GM23338 (cell line): ENCODE measurements at regions not wholly inside any gene's neighbourhood (a gene's known extent, or its start where the extent isn't known, plus 50 kb on each side); places are given as distances from the start of the nearest gene placed in this dataset.

Source experiments
- ATAC-seq: fragments of 200-7000 bp; cut with Tn5 transposase; 3 replicates; pipeline ENCODE4 v1.9.1; 2020
- DNase-seq: peaks from one replicate; pipeline ENCODE4 v3.0.0-alpha.2; 2015; ENCODE audit warnings: low spot score
- H2AFZ ChIP-seq: fragments of 200-600 bp; sonication (generic); 2 replicates; pipeline ENCODE4 v1.8.0; 2016; ENCODE audit warnings: antibody characterized with exemption, mild to moderate bottlenecking, moderate library complexity
- H3F3A ChIP-seq: fragments of 200-600 bp; sonication (generic); replicated peaks from 2 replicates; pipeline ENCODE4 v1.8.0; 2017; ENCODE audit warnings: antibody characterized with exemption, mixed run types, low read depth
- H3K27ac ChIP-seq: fragments of 200-600 bp; sonication (generic); 2 replicates; pipeline ENCODE4 v1.6.1; 2016; ENCODE audit warnings: low read depth
- H3K27me3 ChIP-seq: fragments of 200-600 bp; sonication (generic); 2 replicates; pipeline ENCODE4 v1.8.0; 2016; ENCODE audit warnings: mild to moderate bottlenecking, mixed run types, moderate library complexity; ENCODE audit not compliant: insufficient read depth
- H3K36me3 ChIP-seq: fragments of 200-600 bp; sonication (generic); 2 replicates; pipeline ENCODE4 v1.8.0; 2016; ENCODE audit warnings: mild to moderate bottlenecking; ENCODE audit not compliant: insufficient read depth
- H3K4me1 ChIP-seq: fragments of 200-600 bp; sonication (generic); 2 replicates; pipeline ENCODE4 v1.8.0; 2016; ENCODE audit warnings: mild to moderate bottlenecking, moderate library complexity; ENCODE audit not compliant: insufficient read depth
- H3K4me2 ChIP-seq: fragments of 200-600 bp; sonication (generic); 2 replicates; pipeline ENCODE4 v1.7.1; 2017; ENCODE audit warnings: mixed run types
- H3K4me3 ChIP-seq: fragments of 200-600 bp; sonication (generic); 2 replicates; pipeline ENCODE4 v1.6.1; 2016; ENCODE audit warnings: mixed run types
- H3K79me2 ChIP-seq: fragments of 200-600 bp; sonication (generic); replicated peaks from 2 replicates; pipeline ENCODE4 v1.8.0; 2017; ENCODE audit warnings: mild to moderate bottlenecking; ENCODE audit not compliant: insufficient read depth
- H3K9me2 ChIP-seq: fragments of 200-600 bp; sonication (generic); 2 replicates; pipeline ENCODE4 v1.8.0; 2017; ENCODE audit not compliant: insufficient read depth
- H4K20me1 ChIP-seq: fragments of 200-600 bp; sonication (generic); replicated peaks from 2 replicates; pipeline ENCODE4 v1.8.0; 2017; ENCODE audit warnings: mild to moderate bottlenecking; ENCODE audit not compliant: insufficient read depth
- H3K27ac Mint-ChIP-seq: 2 replicates; pipeline ENCODE4 v1.8.0; 2020; ENCODE audit warnings: inconsistent platforms, mild to moderate bottlenecking, moderate library complexity, mixed read lengths
- H3K27me3 Mint-ChIP-seq: 3 replicates; pipeline ENCODE4 v1.8.0; 2022; ENCODE audit warnings: low read depth, mild to moderate bottlenecking, moderate library complexity, mixed read lengths, inconsistent platforms; ENCODE audit not compliant: insufficient read depth, poor library complexity
- H3K36me3 Mint-ChIP-seq: 3 replicates; pipeline ENCODE4 v1.8.0; 2021; ENCODE audit warnings: low read depth, mild to moderate bottlenecking, inconsistent platforms, moderate library complexity, mixed read lengths
- H3K4me1 Mint-ChIP-seq: 3 replicates; pipeline ENCODE4 v1.8.0; 2020; ENCODE audit warnings: mild to moderate bottlenecking, inconsistent platforms, mixed read lengths
- H3K4me3 Mint-ChIP-seq: 3 replicates; pipeline ENCODE4 v1.8.0; 2021; ENCODE audit warnings: moderate library complexity, mild to moderate bottlenecking, inconsistent platforms, mixed read lengths
- H3K9me3 Mint-ChIP-seq: 3 replicates; pipeline ENCODE4 v1.8.0; 2020; ENCODE audit warnings: moderate library complexity, mild to moderate bottlenecking, inconsistent platforms, mixed read lengths
- CREB1 ChIP-seq: fragments of 250-450 bp; sonication (Bioruptor Pico); IDR thresholded peaks from 2 replicates; pipeline ENCODE4 v1.5.0; 2020; ENCODE audit warnings: low read depth, mild to moderate bottlenecking, moderate library complexity
- EZH2 ChIP-seq: fragments of 200-600 bp; sonication (generic); IDR thresholded peaks from one replicate; pipeline ENCODE4 v1.8.0; 2017; ENCODE audit warnings: antibody characterized with exemption, mild to moderate bottlenecking, low read depth; ENCODE audit not compliant: unreplicated experiment
- EZH2phosphoT487 ChIP-seq: fragments of 200-600 bp; sonication (generic); IDR thresholded peaks from one replicate; pipeline ENCODE4 v1.8.1; 2018; ENCODE audit warnings: antibody characterized with exemption; ENCODE audit not compliant: unreplicated experiment
- JUNB ChIP-seq: IDR thresholded peaks from one replicate; pipeline ENCODE4 v1.6.1; 2016; ENCODE audit warnings: antibody characterized with exemption; ENCODE audit not compliant: unreplicated experiment
- NANOG ChIP-seq: IDR thresholded peaks from 2 replicates; pipeline ENCODE4 v1.6.1; 2016; ENCODE audit warnings: antibody characterized with exemption, borderline replicate concordance
- POLR2AphosphoS5 ChIP-seq: IDR thresholded peaks from 2 replicates; pipeline ENCODE4 v1.6.1; 2016; ENCODE audit warnings: antibody characterized with exemption, low read depth
- STAT1 ChIP-seq: IDR thresholded peaks from one replicate; pipeline ENCODE4 v1.6.1; 2016; ENCODE audit warnings: antibody characterized with exemption; ENCODE audit not compliant: unreplicated experiment
- ZNF114 ChIP-seq: fragments of 250-450 bp; sonication (Bioruptor Pico); IDR thresholded peaks from 2 replicates; pipeline ENCODE4 v1.5.0; 2020; ENCODE audit warnings: mild to moderate bottlenecking, moderate library complexity
- ZNF331 ChIP-seq: fragments of 250-450 bp; sonication (Bioruptor Pico); IDR thresholded peaks from 2 replicates; pipeline ENCODE4 v1.5.0; 2020; ENCODE audit warnings: low read depth, mild to moderate bottlenecking, moderate library complexity
- TF ChIP-seq, protein P1 (sequence below), 2 experiments: fragments of 200-600 bp in 1 of 2; sonication (generic) in 1 of 2; conservative IDR thresholded peaks; 2 replicates each; pipeline versions ENCODE4 v1.5.1 to v1.6.1; 2016 to 2017; ENCODE audit warnings: antibody characterized with exemption in 2 of 2, low read depth in 2 of 2, mild to moderate bottlenecking in 2 of 2, moderate library complexity in 1 of 2
- TF ChIP-seq, protein P2 (sequence below): fragments of 250-450 bp; sonication (Bioruptor Pico); IDR thresholded peaks from 2 replicates; pipeline ENCODE4 v1.5.0; 2020; ENCODE audit warnings: mild to moderate bottlenecking, moderate library complexity
- TF ChIP-seq, protein P3 (sequence below): IDR thresholded peaks from one replicate; pipeline ENCODE4 v1.6.1; 2018; ENCODE audit warnings: antibody characterized with exemption; ENCODE audit not compliant: unreplicated experiment
- TF ChIP-seq, protein P4 (sequence below): IDR thresholded peaks from 2 replicates; pipeline ENCODE4 v1.6.1; 2016; ENCODE audit warnings: antibody characterized with exemption

DNA sequence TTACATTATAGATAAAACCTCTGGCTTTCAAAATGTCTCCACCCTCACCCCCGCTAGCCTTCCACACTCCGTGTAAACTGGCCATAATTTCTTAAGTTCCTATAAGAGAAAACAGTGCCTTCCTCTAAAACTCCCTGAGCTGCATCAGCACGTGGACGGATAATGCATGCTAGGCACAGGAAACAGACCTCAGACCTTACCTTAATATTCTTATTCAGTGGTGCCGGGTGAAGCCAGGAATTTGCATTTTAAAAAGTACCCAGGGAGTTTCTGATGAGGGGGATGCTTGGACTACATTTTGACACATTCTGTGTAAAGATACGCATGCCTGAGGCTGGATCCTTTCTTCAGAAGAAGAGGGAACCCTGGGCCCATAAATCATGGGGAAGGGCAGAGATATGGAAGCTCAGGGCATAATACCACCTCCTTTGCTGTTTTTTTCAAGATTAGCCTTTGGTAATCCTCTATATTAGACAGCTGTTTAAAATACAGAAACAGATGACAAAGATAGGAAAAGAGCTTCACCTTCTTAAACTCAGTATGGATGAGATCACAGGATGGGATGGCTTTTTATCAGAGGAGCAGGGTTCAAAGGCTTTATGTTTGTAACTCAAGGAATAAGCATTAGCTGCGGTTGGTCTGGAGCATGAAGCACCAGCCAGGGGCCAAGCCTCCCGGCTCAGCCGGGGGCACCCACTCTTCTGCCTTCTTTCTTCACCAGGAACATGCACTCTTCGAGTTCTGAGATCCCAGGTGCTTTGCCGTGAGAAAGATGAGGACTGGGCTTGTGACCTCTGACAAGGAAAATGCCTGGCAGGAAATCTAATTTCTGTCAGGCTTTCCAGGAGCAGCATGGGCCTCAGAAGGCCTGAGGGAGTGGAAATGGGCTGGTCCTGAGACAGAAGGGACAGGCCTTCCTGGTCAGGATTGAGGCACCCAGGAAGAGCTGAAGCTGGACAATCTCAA is 218.1 kb upstream of the SOX4 start:
- no peaks in the 10 kb centered on the region for H3K9me3 Mint-ChIP-seq
- peaks cover 13% of the 10 kb centered on the region for H3K4me1 Mint-ChIP-seq
- ATAC-seq (no peak), DNase-seq (no peak)
- Histone ChIP-seq H3K4me2 (peak overlapping the region; percentile 57; the same call in 1 of the 2 replicates), H3K4me1 (peaks cover 9% of the 10 kb centered on the region), H3K27ac (no peak overlapping the region), H3K79me2 (no peaks in the 10 kb centered on the region), H4K20me1 (no peaks in the 10 kb centered on the region), H3F3A (no peaks in the 10 kb centered on the region), H3K36me3 (no peaks in the 10 kb centered on the region), H3K9me2 (peaks cover 9% of the 10 kb centered on the region; the same call in 1 of the 2 replicates), H3K27me3 (no peaks in the 10 kb centered on the region), H2AFZ (peak overlapping the region; percentile 90), H3K4me3 (no peak overlapping the region)
- peak overlapping the region; percentile 23; the same call in 1 of the 2 replicates for H3K27ac Mint-ChIP-seq
- no peak overlapping the region for H3K4me3 Mint-ChIP-seq
- TF ChIP-seq, protein P1, sequence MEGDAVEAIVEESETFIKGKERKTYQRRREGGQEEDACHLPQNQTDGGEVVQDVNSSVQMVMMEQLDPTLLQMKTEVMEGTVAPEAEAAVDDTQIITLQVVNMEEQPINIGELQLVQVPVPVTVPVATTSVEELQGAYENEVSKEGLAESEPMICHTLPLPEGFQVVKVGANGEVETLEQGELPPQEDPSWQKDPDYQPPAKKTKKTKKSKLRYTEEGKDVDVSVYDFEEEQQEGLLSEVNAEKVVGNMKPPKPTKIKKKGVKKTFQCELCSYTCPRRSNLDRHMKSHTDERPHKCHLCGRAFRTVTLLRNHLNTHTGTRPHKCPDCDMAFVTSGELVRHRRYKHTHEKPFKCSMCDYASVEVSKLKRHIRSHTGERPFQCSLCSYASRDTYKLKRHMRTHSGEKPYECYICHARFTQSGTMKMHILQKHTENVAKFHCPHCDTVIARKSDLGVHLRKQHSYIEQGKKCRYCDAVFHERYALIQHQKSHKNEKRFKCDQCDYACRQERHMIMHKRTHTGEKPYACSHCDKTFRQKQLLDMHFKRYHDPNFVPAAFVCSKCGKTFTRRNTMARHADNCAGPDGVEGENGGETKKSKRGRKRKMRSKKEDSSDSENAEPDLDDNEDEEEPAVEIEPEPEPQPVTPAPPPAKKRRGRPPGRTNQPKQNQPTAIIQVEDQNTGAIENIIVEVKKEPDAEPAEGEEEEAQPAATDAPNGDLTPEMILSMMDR (conservative IDR thresholded peaks at IDR 0.05; ENCODE audit: low read depth in 2 of 2), result no peak
- TF ChIP-seq, protein P2, sequence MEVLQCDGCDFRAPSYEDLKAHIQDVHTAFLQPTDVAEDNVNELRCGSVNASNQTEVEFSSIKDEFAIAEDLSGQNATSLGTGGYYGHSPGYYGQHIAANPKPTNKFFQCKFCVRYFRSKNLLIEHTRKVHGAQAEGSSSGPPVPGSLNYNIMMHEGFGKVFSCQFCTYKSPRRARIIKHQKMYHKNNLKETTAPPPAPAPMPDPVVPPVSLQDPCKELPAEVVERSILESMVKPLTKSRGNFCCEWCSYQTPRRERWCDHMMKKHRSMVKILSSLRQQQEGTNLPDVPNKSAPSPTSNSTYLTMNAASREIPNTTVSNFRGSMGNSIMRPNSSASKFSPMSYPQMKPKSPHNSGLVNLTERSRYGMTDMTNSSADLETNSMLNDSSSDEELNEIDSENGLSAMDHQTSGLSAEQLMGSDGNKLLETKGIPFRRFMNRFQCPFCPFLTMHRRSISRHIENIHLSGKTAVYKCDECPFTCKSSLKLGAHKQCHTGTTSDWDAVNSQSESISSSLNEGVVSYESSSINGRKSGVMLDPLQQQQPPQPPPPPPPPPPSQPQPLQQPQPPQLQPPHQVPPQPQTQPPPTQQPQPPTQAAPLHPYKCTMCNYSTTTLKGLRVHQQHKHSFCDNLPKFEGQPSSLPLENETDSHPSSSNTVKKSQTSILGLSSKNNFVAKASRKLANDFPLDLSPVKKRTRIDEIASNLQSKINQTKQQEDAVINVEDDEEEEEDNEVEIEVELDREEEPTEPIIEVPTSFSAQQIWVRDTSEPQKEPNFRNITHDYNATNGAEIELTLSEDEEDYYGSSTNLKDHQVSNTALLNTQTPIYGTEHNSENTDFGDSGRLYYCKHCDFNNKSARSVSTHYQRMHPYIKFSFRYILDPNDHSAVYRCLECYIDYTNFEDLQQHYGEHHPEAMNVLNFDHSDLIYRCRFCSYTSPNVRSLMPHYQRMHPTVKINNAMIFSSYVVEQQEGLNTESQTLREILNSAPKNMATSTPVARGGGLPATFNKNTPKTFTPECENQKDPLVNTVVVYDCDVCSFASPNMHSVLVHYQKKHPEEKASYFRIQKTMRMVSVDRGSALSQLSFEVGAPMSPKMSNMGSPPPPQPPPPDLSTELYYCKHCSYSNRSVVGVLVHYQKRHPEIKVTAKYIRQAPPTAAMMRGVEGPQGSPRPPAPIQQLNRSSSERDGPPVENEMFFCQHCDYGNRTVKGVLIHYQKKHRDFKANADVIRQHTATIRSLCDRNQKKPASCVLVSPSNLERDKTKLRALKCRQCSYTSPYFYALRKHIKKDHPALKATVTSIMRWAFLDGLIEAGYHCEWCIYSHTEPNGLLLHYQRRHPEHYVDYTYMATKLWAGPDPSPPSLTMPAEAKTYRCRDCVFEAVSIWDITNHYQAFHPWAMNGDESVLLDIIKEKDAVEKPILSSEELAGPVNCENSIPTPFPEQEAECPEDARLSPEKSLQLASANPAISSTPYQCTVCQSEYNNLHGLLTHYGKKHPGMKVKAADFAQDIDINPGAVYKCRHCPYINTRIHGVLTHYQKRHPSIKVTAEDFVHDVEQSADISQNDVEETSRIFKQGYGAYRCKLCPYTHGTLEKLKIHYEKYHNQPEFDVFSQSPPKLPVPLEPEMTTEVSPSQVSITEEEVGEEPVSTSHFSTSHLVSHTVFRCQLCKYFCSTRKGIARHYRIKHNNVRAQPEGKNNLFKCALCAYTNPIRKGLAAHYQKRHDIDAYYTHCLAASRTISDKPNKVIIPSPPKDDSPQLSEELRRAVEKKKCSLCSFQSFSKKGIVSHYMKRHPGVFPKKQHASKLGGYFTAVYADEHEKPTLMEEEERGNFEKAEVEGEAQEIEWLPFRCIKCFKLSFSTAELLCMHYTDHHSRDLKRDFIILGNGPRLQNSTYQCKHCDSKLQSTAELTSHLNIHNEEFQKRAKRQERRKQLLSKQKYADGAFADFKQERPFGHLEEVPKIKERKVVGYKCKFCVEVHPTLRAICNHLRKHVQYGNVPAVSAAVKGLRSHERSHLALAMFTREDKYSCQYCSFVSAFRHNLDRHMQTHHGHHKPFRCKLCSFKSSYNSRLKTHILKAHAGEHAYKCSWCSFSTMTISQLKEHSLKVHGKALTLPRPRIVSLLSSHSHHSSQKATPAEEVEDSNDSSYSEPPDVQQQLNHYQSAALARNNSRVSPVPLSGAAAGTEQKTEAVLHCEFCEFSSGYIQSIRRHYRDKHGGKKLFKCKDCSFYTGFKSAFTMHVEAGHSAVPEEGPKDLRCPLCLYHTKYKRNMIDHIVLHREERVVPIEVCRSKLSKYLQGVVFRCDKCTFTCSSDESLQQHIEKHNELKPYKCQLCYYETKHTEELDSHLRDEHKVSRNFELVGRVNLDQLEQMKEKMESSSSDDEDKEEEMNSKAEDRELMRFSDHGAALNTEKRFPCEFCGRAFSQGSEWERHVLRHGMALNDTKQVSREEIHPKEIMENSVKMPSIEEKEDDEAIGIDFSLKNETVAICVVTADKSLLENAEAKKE, result no peak
- TF ChIP-seq, protein P3, sequence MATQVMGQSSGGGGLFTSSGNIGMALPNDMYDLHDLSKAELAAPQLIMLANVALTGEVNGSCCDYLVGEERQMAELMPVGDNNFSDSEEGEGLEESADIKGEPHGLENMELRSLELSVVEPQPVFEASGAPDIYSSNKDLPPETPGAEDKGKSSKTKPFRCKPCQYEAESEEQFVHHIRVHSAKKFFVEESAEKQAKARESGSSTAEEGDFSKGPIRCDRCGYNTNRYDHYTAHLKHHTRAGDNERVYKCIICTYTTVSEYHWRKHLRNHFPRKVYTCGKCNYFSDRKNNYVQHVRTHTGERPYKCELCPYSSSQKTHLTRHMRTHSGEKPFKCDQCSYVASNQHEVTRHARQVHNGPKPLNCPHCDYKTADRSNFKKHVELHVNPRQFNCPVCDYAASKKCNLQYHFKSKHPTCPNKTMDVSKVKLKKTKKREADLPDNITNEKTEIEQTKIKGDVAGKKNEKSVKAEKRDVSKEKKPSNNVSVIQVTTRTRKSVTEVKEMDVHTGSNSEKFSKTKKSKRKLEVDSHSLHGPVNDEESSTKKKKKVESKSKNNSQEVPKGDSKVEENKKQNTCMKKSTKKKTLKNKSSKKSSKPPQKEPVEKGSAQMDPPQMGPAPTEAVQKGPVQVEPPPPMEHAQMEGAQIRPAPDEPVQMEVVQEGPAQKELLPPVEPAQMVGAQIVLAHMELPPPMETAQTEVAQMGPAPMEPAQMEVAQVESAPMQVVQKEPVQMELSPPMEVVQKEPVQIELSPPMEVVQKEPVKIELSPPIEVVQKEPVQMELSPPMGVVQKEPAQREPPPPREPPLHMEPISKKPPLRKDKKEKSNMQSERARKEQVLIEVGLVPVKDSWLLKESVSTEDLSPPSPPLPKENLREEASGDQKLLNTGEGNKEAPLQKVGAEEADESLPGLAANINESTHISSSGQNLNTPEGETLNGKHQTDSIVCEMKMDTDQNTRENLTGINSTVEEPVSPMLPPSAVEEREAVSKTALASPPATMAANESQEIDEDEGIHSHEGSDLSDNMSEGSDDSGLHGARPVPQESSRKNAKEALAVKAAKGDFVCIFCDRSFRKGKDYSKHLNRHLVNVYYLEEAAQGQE, result no peak
- TF ChIP-seq JUNB, result no peak
- TF ChIP-seq ZNF114, result no peak
- TF ChIP-seq CREB1, result no peak
- TF ChIP-seq, protein P4, sequence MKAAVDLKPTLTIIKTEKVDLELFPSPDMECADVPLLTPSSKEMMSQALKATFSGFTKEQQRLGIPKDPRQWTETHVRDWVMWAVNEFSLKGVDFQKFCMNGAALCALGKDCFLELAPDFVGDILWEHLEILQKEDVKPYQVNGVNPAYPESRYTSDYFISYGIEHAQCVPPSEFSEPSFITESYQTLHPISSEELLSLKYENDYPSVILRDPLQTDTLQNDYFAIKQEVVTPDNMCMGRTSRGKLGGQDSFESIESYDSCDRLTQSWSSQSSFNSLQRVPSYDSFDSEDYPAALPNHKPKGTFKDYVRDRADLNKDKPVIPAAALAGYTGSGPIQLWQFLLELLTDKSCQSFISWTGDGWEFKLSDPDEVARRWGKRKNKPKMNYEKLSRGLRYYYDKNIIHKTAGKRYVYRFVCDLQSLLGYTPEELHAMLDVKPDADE, result no peak
- no peak for TF ChIP-seq STAT1
- TF ChIP-seq EZH2, result no peak
- no peak for TF ChIP-seq ZNF331 (CRISPR knock-in tag)
- TF ChIP-seq EZH2phosphoT487, result no peak
- TF ChIP-seq POLR2AphosphoS5, result no peak
- no peak for TF ChIP-seq NANOG
- H3K27me3 Mint-ChIP-seq, result no peaks in the 10 kb centered on the region
- H3K36me3 Mint-ChIP-seq, result no peaks in the 10 kb centered on the region
